Left ventricle myocardium inferior (tissue), 1 donor: ENCODE measurements at regions not wholly inside any gene's neighbourhood (a gene's known extent, or its start where the extent isn't known, plus 50 kb on each side); places are given as distances from the start of the nearest gene placed in this dataset.

ENCODE experiments used
- DNase-seq: peaks from one replicate; pipeline ENCODE4 v3.0.0-alpha.2; 2020
- H3K27ac ChIP-seq: fragments of 200-600 bp; replicated peaks from 2 replicates; pipeline ENCODE4 v1.8.0; 2021
- H3K27me3 ChIP-seq: fragments of 200-600 bp; 2 replicates; pipeline ENCODE4 v1.8.0; 2021; ENCODE audit warnings: low read depth
- H3K36me3 ChIP-seq: fragments of 200-600 bp; 2 replicates; pipeline ENCODE4 v1.8.0; 2021
- H3K4me1 ChIP-seq: fragments of 200-600 bp; 2 replicates; pipeline ENCODE4 v1.8.0; 2021
- H3K4me3 ChIP-seq: fragments of 200-600 bp; 2 replicates; pipeline ENCODE4 v1.8.0; 2021; ENCODE audit warnings: mild to moderate bottlenecking, moderate library complexity
- H3K9me3 ChIP-seq: fragments of 200-600 bp; replicated peaks from 2 replicates; pipeline ENCODE4 v1.8.0; 2021
- intact Hi-C: fragments of 100-400 bp; cut with micrococcal nuclease; formaldehyde crosslinking; loops from one replicate; pipeline ENCODE4 v1.11.0; 2022
- TF ChIP-seq, protein P1 (sequence below): fragments of 200-600 bp; IDR thresholded peaks from 2 replicates; pipeline ENCODE4 v1.8.0; 2021; ENCODE audit warnings: antibody characterized with exemption, mild to moderate bottlenecking, borderline replicate concordance
- donor health status: DM: no; HTN: yes; CAD: no; lungs with severe emphysema.

DNA sequence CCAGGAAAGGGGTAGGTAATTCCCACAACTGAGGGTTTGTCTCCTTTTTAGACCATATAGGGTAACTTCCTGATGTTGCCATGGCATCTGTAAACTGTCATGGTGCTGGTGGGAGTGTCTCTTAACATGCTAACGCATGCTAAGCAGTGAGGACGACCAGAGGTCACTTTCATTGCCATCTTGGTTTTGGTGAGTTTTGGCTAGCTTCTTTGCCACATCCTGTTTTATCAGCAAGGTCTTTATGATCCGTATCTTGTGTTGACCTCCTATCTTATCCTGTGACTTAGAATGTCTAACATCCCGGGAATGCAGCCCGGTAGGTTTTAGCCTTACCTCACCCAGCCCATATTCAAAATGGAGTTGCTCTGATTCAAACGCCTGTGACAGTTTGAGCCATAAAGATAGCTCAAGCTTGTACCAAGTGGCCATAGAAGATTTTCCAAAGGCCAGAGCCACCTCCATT, 176.0 kb upstream of the NAMPT start:
- Histone ChIP-seq H3K4me3 (no peak overlapping the region), H3K27ac (no peak overlapping the region), H3K4me1 (peaks cover 9% of the 10 kb centered on the region), H3K36me3 (no peaks in the 10 kb centered on the region), H3K9me3 (no peaks in the 10 kb centered on the region), H3K27me3 (no peaks in the 10 kb centered on the region)
- intact Hi-C loops: no loop called here
- TF ChIP-seq, protein P1, sequence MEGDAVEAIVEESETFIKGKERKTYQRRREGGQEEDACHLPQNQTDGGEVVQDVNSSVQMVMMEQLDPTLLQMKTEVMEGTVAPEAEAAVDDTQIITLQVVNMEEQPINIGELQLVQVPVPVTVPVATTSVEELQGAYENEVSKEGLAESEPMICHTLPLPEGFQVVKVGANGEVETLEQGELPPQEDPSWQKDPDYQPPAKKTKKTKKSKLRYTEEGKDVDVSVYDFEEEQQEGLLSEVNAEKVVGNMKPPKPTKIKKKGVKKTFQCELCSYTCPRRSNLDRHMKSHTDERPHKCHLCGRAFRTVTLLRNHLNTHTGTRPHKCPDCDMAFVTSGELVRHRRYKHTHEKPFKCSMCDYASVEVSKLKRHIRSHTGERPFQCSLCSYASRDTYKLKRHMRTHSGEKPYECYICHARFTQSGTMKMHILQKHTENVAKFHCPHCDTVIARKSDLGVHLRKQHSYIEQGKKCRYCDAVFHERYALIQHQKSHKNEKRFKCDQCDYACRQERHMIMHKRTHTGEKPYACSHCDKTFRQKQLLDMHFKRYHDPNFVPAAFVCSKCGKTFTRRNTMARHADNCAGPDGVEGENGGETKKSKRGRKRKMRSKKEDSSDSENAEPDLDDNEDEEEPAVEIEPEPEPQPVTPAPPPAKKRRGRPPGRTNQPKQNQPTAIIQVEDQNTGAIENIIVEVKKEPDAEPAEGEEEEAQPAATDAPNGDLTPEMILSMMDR: no peak
- no peak for DNase-seq

DNA sequence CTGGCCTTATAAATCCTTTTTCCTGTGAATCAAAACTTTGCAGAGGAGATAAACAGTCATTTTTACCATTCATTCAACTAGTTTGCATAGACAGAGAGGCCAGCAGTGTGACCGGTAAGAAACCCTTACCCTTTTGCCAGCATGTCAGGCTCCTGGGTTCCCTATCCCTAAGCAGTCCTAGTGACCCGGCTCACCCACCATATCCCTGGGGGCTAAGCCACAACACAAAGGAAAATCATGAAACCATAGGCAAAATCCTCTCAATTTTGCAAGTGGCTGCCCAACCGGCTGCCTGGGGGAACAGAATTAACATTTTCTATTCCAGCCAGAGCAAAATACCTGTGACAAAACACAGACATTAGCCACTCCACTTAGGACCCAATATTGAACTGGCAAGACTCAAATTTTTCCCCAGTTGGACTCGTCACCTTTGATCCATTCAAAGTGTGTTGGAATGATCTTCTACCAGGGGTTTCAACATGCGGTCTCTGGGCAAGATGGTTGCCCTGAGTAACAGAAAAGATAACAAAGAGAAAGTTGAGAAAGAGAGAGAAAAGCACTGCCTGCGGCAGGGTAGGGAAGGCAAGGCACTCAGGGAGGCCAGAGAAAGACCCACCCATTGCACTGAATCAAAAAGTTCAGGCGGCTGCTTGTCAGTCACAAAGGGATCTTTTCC, 174.8 kb upstream of the NAMPT start:
- Histone ChIP-seq H3K27me3 (no peaks in the 10 kb centered on the region), H3K27ac (no peak overlapping the region), H3K4me1 (peaks cover 9% of the 10 kb centered on the region), H3K4me3 (no peak overlapping the region), H3K9me3 (no peaks in the 10 kb centered on the region), H3K36me3 (no peaks in the 10 kb centered on the region)
- DNase-seq: no peak
- TF ChIP-seq, protein P1: no peak
- intact Hi-C loops: no loop called here

DNA sequence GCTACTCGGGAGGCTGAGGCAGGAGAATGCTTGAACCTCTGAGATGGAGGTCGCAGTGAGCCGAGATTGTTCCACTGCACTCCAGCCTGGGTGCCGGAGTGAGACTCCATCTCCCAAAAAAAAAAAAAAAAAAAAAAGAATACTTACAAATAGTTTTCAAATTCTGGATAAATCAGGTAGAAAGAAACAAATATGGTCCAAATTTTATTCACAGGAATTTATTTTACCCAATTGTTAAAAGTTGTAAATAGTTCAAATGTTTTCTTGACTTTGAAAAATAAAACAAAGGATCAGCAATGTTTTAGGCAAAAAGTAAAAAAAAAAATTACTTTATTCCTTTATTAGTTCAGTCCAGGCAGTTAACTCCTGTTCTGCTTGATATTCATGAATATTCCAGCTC, 172.9 kb upstream of the NAMPT start:
- TF ChIP-seq, protein P1: no peak
- Histone ChIP-seq H3K4me3 (no peak overlapping the region), H3K36me3 (no peaks in the 10 kb centered on the region), H3K27me3 (no peaks in the 10 kb centered on the region), H3K9me3 (peaks cover 2% of the 10 kb centered on the region), H3K27ac (no peak overlapping the region), H3K4me1 (peaks cover 9% of the 10 kb centered on the region)
- no peak for DNase-seq
- intact Hi-C loops: no loop called here

DNA sequence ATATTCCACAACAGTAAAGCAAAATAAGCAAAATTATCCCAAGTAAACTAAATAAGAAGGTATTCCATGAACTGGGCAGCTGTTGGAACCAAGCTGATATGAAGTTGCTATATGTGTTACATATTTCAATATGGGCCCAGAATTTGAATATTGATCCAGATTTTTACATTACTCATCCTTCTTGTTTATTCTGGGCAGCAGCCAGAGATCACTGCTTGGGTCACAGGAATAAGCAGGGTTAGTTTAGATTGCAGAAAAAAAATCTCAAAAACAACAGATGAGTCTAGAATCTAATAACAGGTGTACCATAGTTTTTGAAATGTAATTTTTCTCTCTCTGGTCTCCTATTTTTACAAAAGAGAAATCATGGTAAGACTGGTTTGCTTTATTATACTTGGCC, 171.5 kb upstream of the NAMPT start:
- H3K4me3 ChIP-seq: no peak overlapping the region

DNA sequence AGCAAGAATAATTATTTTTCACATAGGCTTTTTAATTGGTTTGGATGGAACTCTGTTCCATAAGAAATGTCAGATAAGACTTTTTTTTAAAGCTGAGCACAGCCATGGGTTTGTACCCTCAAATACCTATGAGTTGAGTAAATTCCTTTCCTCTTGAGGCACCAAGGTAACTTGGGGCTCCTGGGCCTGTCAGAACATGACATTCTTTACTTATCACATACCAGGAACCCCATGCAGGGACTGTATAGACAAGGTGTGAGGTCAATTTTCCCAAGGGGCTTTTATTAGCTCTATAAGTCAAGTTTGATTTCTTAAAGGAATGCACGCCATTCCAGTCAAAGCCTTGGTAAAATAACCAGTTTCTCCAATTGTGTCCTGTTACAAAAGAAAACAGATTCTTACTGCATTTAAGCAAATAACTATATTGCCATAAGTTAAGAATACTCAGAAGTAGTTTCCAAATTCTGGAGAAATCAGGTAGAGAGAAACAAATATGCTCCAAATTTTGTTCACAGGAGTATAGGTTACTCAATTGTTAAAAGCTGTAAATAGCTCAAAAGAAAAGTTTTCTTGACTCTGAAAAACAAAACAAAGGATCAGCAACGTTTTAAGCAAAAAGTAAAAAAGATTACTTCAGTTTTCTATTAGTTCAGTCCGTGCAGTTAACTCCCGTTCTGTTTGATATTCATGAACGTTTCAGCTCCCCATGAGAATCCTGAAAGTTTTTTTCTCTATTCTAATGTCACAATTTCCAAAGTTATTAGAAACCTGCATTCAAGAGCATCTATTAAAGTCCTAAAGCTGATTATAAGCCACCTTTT, 167.5 kb upstream of the NAMPT start:
- TF ChIP-seq, protein P1: no peak
- intact Hi-C loops: no loop called here
- Histone ChIP-seq H3K4me3 (no peak overlapping the region), H3K4me1 (peaks cover 3% of the 10 kb centered on the region), H3K36me3 (no peaks in the 10 kb centered on the region), H3K27ac (no peak overlapping the region), H3K9me3 (peaks cover 11% of the 10 kb centered on the region), H3K27me3 (no peaks in the 10 kb centered on the region)
- no peak for DNase-seq

More for the DNA sequence above, 171.5 kb upstream of the NAMPT start:
- H3K27me3 ChIP-seq: no peaks in the 10 kb centered on the region
- TF ChIP-seq, protein P1: no peak
- no peaks in the 10 kb centered on the region for H3K36me3 ChIP-seq
- peaks cover 11% of the 10 kb centered on the region for H3K9me3 ChIP-seq
- DNase-seq: no peak
- intact Hi-C loops: no loop called here
- H3K27ac ChIP-seq: no peak overlapping the region
- H3K4me1 ChIP-seq: no peaks in the 10 kb centered on the region
